C4-2B (cell line): ENCODE measurements at regions not wholly inside any gene's neighbourhood (a gene's known extent, or its start where the extent isn't known, plus 50 kb on each side); places are given as distances from the start of the nearest gene placed in this dataset.

Experiments
- H3K27ac ChIP-seq: fragments of 450-650 bp; 2 replicates; pipeline ENCODE4 v1.5.1; 2017
- ZFX ChIP-seq: fragments of 450-650 bp; IDR thresholded peaks from 2 replicates; pipeline ENCODE4 v1.6.1; 2017
- TF ChIP-seq, protein P1 (sequence below): fragments of 450-650 bp; conservative IDR thresholded peaks from 2 replicates; pipeline ENCODE4 v1.5.1; 2017; ENCODE audit warnings: mild to moderate bottlenecking

DNA sequence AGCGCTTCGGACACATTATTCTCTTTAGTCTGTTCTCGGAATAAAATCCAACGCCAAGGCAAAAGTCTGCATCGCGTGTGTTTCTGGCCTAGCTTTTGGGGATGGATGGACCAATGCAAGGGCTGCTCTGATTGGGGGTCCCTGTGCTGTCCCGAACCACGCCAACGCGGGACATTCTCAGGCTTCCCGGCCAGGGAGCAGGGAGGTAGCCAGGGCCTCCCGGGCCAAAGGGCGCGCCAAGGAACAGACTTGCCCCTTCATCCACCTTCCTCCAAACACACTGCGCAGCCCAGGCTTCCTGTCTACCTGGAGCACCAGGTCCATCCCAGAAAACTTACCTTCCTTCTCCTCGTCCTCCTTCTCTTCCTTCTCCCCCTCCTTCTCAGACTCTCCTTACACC is 113.0 kb upstream of the SELENOP start:
- TF ChIP-seq, protein P1, sequence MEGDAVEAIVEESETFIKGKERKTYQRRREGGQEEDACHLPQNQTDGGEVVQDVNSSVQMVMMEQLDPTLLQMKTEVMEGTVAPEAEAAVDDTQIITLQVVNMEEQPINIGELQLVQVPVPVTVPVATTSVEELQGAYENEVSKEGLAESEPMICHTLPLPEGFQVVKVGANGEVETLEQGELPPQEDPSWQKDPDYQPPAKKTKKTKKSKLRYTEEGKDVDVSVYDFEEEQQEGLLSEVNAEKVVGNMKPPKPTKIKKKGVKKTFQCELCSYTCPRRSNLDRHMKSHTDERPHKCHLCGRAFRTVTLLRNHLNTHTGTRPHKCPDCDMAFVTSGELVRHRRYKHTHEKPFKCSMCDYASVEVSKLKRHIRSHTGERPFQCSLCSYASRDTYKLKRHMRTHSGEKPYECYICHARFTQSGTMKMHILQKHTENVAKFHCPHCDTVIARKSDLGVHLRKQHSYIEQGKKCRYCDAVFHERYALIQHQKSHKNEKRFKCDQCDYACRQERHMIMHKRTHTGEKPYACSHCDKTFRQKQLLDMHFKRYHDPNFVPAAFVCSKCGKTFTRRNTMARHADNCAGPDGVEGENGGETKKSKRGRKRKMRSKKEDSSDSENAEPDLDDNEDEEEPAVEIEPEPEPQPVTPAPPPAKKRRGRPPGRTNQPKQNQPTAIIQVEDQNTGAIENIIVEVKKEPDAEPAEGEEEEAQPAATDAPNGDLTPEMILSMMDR = no peak
- no peak for TF ChIP-seq ZFX
- H3K27ac ChIP-seq = no peak overlapping the region

DNA sequence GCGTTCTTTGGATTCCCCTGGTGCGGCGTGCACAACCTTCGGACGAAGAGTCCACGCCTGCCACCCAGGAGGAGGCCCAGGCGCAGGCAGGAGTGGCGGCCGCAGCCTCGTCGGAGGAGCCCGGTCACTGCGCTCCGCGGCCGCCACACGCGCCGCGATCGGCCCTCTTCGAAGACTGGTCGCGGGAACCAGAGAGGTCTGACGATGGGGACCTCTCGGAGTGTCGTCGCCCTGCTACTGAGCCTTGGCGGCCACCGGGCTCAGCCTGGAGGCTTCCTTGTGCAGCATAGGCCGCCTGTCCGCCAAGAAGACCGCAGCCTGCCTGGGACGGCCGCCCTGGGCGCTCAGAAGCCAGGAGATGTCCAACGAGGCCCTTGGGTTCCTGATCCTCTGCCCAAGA is 112.5 kb upstream of the SELENOP start:
- TF ChIP-seq, protein P1 = no peak
- no peak for TF ChIP-seq ZFX

DNA sequence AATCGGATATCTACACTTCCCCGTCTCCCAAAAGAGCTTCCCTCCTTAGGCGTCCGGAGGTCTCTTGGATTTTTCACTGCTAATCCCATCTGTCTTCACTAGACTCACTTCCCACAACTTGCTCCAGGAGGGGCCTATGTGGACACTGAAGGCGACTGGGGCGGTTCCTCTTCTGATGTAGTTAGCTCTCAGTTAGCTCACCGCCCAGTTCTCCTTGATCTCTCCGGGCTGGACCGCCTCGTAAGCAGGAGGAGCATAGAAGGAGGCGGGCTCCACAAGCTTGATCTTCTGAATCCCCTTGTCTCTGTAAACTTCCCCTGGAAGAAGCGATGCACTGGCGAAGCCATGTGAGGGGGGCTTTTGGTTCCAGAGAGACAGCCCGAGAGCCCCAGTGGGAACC is 112.0 kb upstream of the SELENOP start:
- TF ChIP-seq ZFX = no peak
- TF ChIP-seq, protein P1 = no peak
- H3K27ac ChIP-seq = no peak overlapping the region

More for the DNA sequence above, 112.5 kb upstream of the SELENOP start:
- H3K27ac ChIP-seq = no peak overlapping the region

DNA sequence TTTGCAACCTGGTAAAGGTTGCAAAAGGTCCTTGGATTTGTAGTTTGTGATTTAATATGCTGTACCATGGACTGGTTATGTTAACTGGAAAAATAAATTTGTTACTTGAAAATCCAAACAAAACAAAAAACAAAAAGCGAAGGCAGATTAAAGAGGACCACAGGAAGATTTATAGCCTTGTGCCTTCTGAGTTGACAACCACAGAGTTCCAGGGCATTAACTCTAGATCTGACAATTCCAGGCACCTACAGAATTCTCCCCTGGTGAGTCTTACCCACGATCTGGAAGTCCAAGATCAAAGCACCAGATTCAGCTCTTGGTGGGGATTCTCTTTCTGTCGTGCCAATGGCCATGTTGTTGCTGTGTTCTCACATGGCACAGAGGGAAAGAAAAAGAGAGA is 107.9 kb upstream of the SELENOP start:
- no peak for TF ChIP-seq ZFX
- TF ChIP-seq, protein P1 = no peak
- H3K27ac ChIP-seq = no peak overlapping the region

DNA sequence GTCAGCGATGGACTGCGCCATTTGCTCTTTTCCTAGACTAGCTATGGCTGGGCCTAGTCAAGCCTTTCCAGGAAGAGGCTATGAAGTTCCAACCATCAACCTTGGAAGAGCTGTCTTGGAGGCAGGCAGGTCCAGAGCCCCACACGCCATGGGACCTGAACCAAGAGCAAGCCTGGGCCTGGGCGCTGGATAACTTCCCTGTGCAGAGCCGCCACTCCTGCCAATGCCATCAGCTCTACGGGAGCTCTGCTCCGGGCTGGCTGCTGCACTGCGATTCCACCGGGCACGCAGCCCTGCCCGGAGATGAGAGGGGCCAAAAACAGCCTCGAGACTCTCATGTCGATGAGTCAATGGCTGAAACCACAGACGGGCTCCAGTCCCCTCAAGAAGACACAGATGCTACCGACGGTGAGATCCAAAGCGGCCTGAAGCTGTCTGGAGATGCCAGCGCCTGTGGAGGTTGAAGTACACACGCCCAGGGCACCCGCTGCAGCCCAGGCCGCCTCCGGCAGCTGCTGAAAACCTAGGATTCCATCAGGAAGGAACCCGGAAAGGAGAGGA is 103.7 kb upstream of the SELENOP start:
- H3K27ac ChIP-seq = no peak overlapping the region
- TF ChIP-seq, protein P1 = no peak
- no peak for TF ChIP-seq ZFX

DNA sequence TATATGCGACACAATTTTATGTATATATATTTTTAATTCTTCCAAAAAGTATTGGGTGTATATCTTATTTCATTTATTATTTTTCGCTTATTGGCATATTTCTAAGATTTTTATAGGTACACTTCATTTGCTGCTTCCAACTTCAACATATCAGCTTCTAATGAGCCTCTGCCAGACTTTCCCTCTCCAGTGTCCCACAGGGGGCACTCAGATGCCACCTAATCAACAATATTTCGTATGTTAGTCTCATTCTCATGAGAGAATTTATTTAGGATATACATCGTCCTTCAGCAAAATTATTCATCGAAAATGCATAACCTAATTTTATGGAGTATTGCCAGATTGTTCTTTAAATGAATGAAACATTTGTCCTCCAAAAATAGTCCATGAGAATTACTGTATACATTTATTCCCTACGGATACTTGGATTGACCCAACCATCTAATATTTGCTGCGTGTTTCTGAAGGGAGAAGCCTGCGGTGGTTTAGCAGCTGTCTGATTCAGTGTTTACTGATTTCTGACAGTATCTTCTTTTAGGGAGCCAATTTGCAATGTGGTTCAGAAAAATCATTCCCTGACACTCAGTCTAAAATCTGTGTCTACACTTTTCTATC is 100.6 kb upstream of the SELENOP start:
- TF ChIP-seq ZFX = no peak
- TF ChIP-seq, protein P1 = peak; percentile 60
- H3K27ac ChIP-seq = no peak overlapping the region

DNA sequence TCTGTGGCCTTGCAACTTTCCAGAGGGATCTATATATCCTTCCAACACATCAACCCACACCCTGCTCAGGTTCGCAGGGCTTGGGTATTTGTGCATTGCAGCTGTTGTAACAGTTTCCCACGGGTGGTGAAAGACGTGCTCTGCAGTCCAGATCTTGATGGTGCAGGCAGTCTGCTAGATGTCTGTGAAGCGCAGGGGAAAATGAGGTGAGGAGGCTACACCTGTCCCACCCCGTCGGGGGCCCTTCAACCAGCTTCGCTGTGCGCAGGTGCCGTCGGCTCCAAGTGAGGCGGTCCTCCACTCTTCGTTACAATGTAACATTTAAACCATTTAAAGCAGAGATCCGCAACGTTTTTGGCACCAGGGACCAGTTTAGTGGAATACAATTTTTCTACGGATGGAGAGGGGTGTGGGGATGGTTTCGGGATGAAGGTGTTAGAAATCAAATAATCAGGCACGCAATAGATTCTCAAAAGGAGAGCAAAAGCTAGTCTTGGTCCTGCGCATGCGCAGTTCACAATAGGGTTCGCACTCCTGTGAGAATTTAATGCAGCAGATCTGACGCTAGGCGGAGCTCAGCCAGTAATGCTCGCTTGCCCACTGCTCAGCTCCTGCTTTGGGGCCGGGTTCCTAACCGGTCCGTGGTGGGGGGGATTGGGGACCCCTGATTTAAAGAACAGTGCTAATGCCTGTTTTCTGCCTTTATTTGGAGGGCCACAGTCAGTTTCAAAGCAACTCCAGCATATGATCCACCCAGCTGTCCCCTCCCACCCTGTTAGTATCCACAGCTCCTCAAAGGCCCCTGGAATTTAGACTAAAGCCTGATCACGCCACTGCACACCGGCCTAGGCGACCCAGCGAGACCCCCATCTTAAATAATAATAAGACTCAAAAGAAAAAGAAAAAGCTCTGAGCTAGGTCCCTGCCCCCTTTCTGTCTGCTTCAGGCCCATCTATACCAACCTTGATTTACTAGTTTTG is 97.1 kb upstream of the SELENOP start:
- TF ChIP-seq, protein P1 = peak; percentile 92
- TF ChIP-seq ZFX = no peak
- H3K27ac ChIP-seq = no peak overlapping the region
